ENCODE measurements at regions not wholly inside any gene's neighbourhood (a gene's known extent, or its start where the extent isn't known, plus 50 kb on each side); places are given as distances from the start of the nearest gene placed in this dataset.

GRCh38 chr1:81312272-81312754 is 488.4 kb upstream of the ADGRL2 start (continued):
- TF ChIP-seq, protein P1, sequence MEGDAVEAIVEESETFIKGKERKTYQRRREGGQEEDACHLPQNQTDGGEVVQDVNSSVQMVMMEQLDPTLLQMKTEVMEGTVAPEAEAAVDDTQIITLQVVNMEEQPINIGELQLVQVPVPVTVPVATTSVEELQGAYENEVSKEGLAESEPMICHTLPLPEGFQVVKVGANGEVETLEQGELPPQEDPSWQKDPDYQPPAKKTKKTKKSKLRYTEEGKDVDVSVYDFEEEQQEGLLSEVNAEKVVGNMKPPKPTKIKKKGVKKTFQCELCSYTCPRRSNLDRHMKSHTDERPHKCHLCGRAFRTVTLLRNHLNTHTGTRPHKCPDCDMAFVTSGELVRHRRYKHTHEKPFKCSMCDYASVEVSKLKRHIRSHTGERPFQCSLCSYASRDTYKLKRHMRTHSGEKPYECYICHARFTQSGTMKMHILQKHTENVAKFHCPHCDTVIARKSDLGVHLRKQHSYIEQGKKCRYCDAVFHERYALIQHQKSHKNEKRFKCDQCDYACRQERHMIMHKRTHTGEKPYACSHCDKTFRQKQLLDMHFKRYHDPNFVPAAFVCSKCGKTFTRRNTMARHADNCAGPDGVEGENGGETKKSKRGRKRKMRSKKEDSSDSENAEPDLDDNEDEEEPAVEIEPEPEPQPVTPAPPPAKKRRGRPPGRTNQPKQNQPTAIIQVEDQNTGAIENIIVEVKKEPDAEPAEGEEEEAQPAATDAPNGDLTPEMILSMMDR (IDR thresholded peaks at IDR 0.05; ENCODE audit: control extremely low read depth in 1 of 3, insufficient read depth in 1 of 3, low read depth in 1 of 3, low read length in 3 of 3) = no peak
- peak; percentile 51; the same call in 1 of the 2 replicates for TF ChIP-seq JUN (IDR thresholded peaks at IDR 0.05; ENCODE audit: low read depth, low read length)
- TF ChIP-seq GABPA (IDR thresholded peaks at IDR 0.05; ENCODE audit: borderline replicate concordance, insufficient read depth, low read length) = no peak
- TF ChIP-seq, protein P2, sequence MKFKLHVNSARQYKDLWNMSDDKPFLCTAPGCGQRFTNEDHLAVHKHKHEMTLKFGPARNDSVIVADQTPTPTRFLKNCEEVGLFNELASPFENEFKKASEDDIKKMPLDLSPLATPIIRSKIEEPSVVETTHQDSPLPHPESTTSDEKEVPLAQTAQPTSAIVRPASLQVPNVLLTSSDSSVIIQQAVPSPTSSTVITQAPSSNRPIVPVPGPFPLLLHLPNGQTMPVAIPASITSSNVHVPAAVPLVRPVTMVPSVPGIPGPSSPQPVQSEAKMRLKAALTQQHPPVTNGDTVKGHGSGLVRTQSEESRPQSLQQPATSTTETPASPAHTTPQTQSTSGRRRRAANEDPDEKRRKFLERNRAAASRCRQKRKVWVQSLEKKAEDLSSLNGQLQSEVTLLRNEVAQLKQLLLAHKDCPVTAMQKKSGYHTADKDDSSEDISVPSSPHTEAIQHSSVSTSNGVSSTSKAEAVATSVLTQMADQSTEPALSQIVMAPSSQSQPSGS (IDR thresholded peaks at IDR 0.05; ENCODE audit: low read length) = no peak
- 0 out of 2 replicates have a peak, but pooled peaks have one; percentile 3 for TF ChIP-seq CEBPB (IDR thresholded peaks at IDR 0.05; ENCODE audit: low read depth, low read length)
- TF ChIP-seq, protein P3, sequence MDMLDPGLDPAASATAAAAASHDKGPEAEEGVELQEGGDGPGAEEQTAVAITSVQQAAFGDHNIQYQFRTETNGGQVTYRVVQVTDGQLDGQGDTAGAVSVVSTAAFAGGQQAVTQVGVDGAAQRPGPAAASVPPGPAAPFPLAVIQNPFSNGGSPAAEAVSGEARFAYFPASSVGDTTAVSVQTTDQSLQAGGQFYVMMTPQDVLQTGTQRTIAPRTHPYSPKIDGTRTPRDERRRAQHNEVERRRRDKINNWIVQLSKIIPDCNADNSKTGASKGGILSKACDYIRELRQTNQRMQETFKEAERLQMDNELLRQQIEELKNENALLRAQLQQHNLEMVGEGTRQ (IDR thresholded peaks at IDR 0.05; ENCODE audit: low read length) = no peak

All from H1 (cell line).